ENCODE measurements at regions not wholly inside any gene's neighbourhood (a gene's known extent, or its start where the extent isn't known, plus 50 kb on each side); places are given as distances from the start of the nearest gene placed in this dataset.

DNA sequence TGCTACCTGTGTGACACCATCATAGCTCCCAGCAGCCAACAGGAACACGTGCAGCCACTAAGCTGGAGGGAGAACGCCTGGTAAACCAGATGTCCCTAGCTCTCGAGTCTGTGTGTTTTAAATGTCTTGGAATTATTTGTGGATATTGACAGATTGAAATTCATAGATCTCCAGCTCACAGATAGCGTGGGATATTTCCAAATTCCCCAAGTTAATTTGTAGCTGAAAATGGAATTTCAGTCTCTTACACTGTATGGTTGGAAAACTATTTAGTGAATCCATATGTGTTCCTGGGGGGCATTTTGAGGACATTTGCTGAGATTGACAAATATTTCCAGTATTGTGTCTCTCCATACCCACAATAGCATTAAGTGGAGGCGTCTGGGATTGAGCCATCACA is 618.6 kb upstream of the TMEM132C start:
- Mint-ChIP-seq H3K9me3 (peaks cover 57% of the 10 kb centered on the region), H3K27ac (no peak overlapping the region), H3K4me1 (peaks cover 11% of the 10 kb centered on the region), H3K4me3 (no peak overlapping the region), H3K36me3 (peaks cover 6% of the 10 kb centered on the region), H3K27me3 (ENCODE audit: low read depth) (no peaks in the 10 kb centered on the region)
- DNase-seq (ENCODE audit: low spot score), result no peak
- ChIA-PET CTCF (no interaction called here), POLR2A (no interaction called here)
- no peak for ATAC-seq
- no peak for TF ChIP-seq SMAD3 (CRISPR knock-in tag; IDR thresholded peaks at IDR 0.05; ENCODE audit: borderline replicate concordance)
- TF ChIP-seq, protein P1, sequence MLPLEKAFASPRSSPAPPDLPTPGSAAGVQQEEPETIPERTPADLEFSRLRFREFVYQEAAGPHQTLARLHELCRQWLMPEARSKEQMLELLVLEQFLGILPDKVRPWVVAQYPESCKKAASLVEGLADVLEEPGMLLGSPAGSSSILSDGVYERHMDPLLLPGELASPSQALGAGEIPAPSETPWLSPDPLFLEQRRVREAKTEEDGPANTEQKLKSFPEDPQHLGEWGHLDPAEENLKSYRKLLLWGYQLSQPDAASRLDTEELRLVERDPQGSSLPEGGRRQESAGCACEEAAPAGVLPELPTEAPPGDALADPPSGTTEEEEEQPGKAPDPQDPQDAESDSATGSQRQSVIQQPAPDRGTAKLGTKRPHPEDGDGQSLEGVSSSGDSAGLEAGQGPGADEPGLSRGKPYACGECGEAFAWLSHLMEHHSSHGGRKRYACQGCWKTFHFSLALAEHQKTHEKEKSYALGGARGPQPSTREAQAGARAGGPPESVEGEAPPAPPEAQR (CRISPR knock-in tag; IDR thresholded peaks at IDR 0.05), result no peak
- TF ChIP-seq, protein P2, sequence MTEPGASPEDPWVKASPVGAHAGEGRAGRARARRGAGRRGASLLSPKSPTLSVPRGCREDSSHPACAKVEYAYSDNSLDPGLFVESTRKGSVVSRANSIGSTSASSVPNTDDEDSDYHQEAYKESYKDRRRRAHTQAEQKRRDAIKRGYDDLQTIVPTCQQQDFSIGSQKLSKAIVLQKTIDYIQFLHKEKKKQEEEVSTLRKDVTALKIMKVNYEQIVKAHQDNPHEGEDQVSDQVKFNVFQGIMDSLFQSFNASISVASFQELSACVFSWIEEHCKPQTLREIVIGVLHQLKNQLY (CRISPR knock-in tag; IDR thresholded peaks at IDR 0.05), result no peak
- no peak for TF ChIP-seq FOXJ3 (CRISPR knock-in tag; IDR thresholded peaks at IDR 0.05; ENCODE audit: borderline replicate concordance)

DNA sequence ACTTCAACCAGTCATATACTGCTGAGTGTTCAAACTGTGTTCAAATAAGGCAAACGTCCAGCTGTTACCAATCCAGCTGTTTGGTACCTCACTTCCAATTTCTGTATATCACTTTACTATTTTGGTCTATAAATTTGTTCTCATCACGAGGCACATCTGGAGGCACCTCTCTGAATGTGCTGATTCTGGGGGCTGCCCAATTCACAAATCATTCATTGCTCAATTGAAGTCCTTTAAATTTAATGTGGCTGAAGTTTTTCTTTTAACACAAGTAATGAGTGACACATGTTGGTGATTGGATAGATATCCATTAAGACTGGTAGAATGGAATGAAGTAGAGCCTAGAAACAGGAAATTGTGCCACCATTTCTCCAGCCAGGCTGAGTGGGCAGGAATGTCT is 617.0 kb upstream of the TMEM132C start:
- Mint-ChIP-seq H3K4me1 (no peaks in the 10 kb centered on the region; the same call in 1 of the 2 replicates), H3K4me3 (no peak overlapping the region), H3K9me3 (peaks cover 63% of the 10 kb centered on the region), H3K27ac (no peak overlapping the region), H3K36me3 (peaks cover 4% of the 10 kb centered on the region), H3K27me3 (ENCODE audit: low read depth) (peaks cover 6% of the 10 kb centered on the region)
- no peak for ATAC-seq
- TF ChIP-seq NR1H2 (CRISPR knock-in tag; IDR thresholded peaks at IDR 0.05) (no peak), JAZF1 (CRISPR knock-in tag; IDR thresholded peaks at IDR 0.05) (no peak), MXD4 (CRISPR knock-in tag; IDR thresholded peaks at IDR 0.05; ENCODE audit: borderline replicate concordance) (no peak), IRF2 (CRISPR knock-in tag; IDR thresholded peaks at IDR 0.05; ENCODE audit: borderline replicate concordance, low read depth) (no peak), FOXP1 (CRISPR knock-in tag; IDR thresholded peaks at IDR 0.05; ENCODE audit: borderline replicate concordance) (no peak), NR2C2 (CRISPR knock-in tag; IDR thresholded peaks at IDR 0.05) (no peak), ATF1 (CRISPR knock-in tag; IDR thresholded peaks at IDR 0.05) (no peak), TCF7 (CRISPR knock-in tag; IDR thresholded peaks at IDR 0.05; ENCODE audit: low read depth) (no peak)
- TF ChIP-seq, protein P3, sequence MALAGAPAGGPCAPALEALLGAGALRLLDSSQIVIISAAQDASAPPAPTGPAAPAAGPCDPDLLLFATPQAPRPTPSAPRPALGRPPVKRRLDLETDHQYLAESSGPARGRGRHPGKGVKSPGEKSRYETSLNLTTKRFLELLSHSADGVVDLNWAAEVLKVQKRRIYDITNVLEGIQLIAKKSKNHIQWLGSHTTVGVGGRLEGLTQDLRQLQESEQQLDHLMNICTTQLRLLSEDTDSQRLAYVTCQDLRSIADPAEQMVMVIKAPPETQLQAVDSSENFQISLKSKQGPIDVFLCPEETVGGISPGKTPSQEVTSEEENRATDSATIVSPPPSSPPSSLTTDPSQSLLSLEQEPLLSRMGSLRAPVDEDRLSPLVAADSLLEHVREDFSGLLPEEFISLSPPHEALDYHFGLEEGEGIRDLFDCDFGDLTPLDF (CRISPR knock-in tag; IDR thresholded peaks at IDR 0.05), result no peak
- TF ChIP-seq, protein P4, sequence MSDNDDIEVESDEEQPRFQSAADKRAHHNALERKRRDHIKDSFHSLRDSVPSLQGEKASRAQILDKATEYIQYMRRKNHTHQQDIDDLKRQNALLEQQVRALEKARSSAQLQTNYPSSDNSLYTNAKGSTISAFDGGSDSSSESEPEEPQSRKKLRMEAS (CRISPR knock-in tag; IDR thresholded peaks at IDR 0.05), result no peak
- TF ChIP-seq, protein P2 (CRISPR knock-in tag; IDR thresholded peaks at IDR 0.05), result no peak
- TF ChIP-seq, protein P5, sequence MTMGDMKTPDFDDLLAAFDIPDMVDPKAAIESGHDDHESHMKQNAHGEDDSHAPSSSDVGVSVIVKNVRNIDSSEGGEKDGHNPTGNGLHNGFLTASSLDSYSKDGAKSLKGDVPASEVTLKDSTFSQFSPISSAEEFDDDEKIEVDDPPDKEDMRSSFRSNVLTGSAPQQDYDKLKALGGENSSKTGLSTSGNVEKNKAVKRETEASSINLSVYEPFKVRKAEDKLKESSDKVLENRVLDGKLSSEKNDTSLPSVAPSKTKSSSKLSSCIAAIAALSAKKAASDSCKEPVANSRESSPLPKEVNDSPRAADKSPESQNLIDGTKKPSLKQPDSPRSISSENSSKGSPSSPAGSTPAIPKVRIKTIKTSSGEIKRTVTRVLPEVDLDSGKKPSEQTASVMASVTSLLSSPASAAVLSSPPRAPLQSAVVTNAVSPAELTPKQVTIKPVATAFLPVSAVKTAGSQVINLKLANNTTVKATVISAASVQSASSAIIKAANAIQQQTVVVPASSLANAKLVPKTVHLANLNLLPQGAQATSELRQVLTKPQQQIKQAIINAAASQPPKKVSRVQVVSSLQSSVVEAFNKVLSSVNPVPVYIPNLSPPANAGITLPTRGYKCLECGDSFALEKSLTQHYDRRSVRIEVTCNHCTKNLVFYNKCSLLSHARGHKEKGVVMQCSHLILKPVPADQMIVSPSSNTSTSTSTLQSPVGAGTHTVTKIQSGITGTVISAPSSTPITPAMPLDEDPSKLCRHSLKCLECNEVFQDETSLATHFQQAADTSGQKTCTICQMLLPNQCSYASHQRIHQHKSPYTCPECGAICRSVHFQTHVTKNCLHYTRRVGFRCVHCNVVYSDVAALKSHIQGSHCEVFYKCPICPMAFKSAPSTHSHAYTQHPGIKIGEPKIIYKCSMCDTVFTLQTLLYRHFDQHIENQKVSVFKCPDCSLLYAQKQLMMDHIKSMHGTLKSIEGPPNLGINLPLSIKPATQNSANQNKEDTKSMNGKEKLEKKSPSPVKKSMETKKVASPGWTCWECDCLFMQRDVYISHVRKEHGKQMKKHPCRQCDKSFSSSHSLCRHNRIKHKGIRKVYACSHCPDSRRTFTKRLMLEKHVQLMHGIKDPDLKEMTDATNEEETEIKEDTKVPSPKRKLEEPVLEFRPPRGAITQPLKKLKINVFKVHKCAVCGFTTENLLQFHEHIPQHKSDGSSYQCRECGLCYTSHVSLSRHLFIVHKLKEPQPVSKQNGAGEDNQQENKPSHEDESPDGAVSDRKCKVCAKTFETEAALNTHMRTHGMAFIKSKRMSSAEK (CRISPR knock-in tag; IDR thresholded peaks at IDR 0.05; ENCODE audit: borderline replicate concordance), result no peak
- TF ChIP-seq, protein P6, sequence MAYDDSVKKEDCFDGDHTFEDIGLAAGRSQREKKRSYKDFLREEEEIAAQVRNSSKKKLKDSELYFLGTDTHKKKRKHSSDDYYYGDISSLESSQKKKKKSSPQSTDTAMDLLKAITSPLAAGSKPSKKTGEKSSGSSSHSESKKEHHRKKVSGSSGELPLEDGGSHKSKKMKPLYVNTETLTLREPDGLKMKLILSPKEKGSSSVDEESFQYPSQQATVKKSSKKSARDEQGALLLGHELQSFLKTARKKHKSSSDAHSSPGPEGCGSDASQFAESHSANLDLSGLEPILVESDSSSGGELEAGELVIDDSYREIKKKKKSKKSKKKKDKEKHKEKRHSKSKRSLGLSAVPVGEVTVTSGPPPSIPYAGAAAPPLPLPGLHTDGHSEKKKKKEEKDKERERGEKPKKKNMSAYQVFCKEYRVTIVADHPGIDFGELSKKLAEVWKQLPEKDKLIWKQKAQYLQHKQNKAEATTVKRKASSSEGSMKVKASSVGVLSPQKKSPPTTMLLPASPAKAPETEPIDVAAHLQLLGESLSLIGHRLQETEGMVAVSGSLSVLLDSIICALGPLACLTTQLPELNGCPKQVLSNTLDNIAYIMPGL (CRISPR knock-in tag; IDR thresholded peaks at IDR 0.05), result no peak
- DNase-seq (ENCODE audit: low spot score), result no peak
- ChIA-PET POLR2A (no interaction called here), CTCF (no interaction called here)
